ENCODE measurements at regions not wholly inside any gene's neighbourhood (a gene's known extent, or its start where the extent isn't known, plus 50 kb on each side); places are given as distances from the start of the nearest gene placed in this dataset.

- ChIA-PET POLR2A (interaction anchor here (0.6 to 0.8 kb wide), 2 partner anchors 10 to 1678 kb away, joined by 3 to 5 read pairs; no protein-coding TSS in a partner anchor), CTCF (ENCODE audit: unreplicated experiment) (no interaction called here)
- Histone ChIP-seq H3K4me1 (ENCODE audit: insufficient read depth, low read length, poor library complexity, severe bottlenecking) (no peaks in the 10 kb centered on the region), H3K9me2 (ENCODE audit: insufficient read depth, low read length) (no peaks in the 10 kb centered on the region), H3K9me3 (ENCODE audit: low read length) (no peaks in the 10 kb centered on the region), H2AFZ (ENCODE audit: low read length) (no peak overlapping the region), H3K79me2 (ENCODE audit: insufficient read depth, low read depth, low read length) (no peaks in the 10 kb centered on the region), H3K36me3 (ENCODE audit: insufficient read depth, low read length) (no peaks in the 10 kb centered on the region), H3K4me3 (ENCODE audit: low read depth, low read length, poor library complexity, severe bottlenecking) (no peak overlapping the region), H4K20me1 (ENCODE audit: insufficient read depth, low read length) (no peaks in the 10 kb centered on the region), H3K27ac (ENCODE audit: low read depth, low read length, poor library complexity, severe bottlenecking) (no peak overlapping the region), H3K4me2 (ENCODE audit: low read length) (no peak overlapping the region)
- DNase-seq (ENCODE audit: low spot score), result no peak
- intact Hi-C loops (cut with micrococcal nuclease; ENCODE audit: unreplicated experiment), result no loop called here
- no peak for TF ChIP-seq CTCF (conservative IDR thresholded peaks at IDR 0.05; ENCODE audit: low read length)
- no peak for TF ChIP-seq EZH2phosphoT487 (IDR thresholded peaks at IDR 0.05; ENCODE audit: borderline replicate concordance, low read depth, low read length)
- no TSS peak for BruUV-seq (replicated peaks)
These were observed 220.6 kb downstream of the TPBG start for GRCh38 chr6:82584194-82584695.

- Histone ChIP-seq H3K9me2 (ENCODE audit: insufficient read depth, low read length) (no peaks in the 10 kb centered on the region), H4K20me1 (ENCODE audit: insufficient read depth, low read length) (no peaks in the 10 kb centered on the region), H2AFZ (ENCODE audit: low read length) (no peak overlapping the region), H3K4me2 (ENCODE audit: low read length) (no peak overlapping the region), H3K36me3 (ENCODE audit: insufficient read depth, low read length) (no peaks in the 10 kb centered on the region), H3K79me2 (ENCODE audit: insufficient read depth, low read depth, low read length) (no peaks in the 10 kb centered on the region), H3K4me3 (ENCODE audit: low read depth, low read length, poor library complexity, severe bottlenecking) (no peak overlapping the region), H3K27ac (ENCODE audit: low read depth, low read length, poor library complexity, severe bottlenecking) (no peak overlapping the region), H3K9me3 (ENCODE audit: low read length) (no peaks in the 10 kb centered on the region), H3K4me1 (ENCODE audit: insufficient read depth, low read length, poor library complexity, severe bottlenecking) (no peaks in the 10 kb centered on the region)
- POLR2A ChIA-PET, result no interaction called here
- CTCF ChIA-PET (ENCODE audit: unreplicated experiment), result no interaction called here
- DNase-seq (ENCODE audit: low spot score), result no peak
- no peak for TF ChIP-seq CTCF (conservative IDR thresholded peaks at IDR 0.05; ENCODE audit: low read length)
- no peak for TF ChIP-seq EZH2phosphoT487 (IDR thresholded peaks at IDR 0.05; ENCODE audit: borderline replicate concordance, low read depth, low read length)
- BruUV-seq (replicated peaks), result no TSS peak
- intact Hi-C loops (cut with micrococcal nuclease; ENCODE audit: unreplicated experiment), result no loop called here
These were observed 221.2 kb downstream of the TPBG start for GRCh38 chr6:82584856-82585255.

GRCh38 chr6:82588020-82588419, 224.4 kb downstream of the TPBG start:
- Histone ChIP-seq H3K9me3 (ENCODE audit: low read length) (no peaks in the 10 kb centered on the region), H4K20me1 (ENCODE audit: insufficient read depth, low read length) (no peaks in the 10 kb centered on the region), H3K4me3 (ENCODE audit: low read depth, low read length, poor library complexity, severe bottlenecking) (no peak overlapping the region), H2AFZ (ENCODE audit: low read length) (no peak overlapping the region), H3K79me2 (ENCODE audit: insufficient read depth, low read depth, low read length) (no peaks in the 10 kb centered on the region), H3K4me1 (ENCODE audit: insufficient read depth, low read length, poor library complexity, severe bottlenecking) (no peaks in the 10 kb centered on the region), H3K27ac (ENCODE audit: low read depth, low read length, poor library complexity, severe bottlenecking) (no peak overlapping the region), H3K36me3 (ENCODE audit: insufficient read depth, low read length) (no peaks in the 10 kb centered on the region), H3K9me2 (ENCODE audit: insufficient read depth, low read length) (no peaks in the 10 kb centered on the region), H3K4me2 (ENCODE audit: low read length) (no peak overlapping the region)
- POLR2A ChIA-PET, result no interaction called here
- BruUV-seq (replicated peaks), result no TSS peak
- DNase-seq (ENCODE audit: low spot score), result no peak
- intact Hi-C loops (cut with micrococcal nuclease; ENCODE audit: unreplicated experiment), result no loop called here
- CTCF ChIA-PET (ENCODE audit: unreplicated experiment), result no interaction called here
- no peak for TF ChIP-seq CTCF (conservative IDR thresholded peaks at IDR 0.05; ENCODE audit: low read length)
- TF ChIP-seq EZH2phosphoT487 (IDR thresholded peaks at IDR 0.05; ENCODE audit: borderline replicate concordance, low read depth, low read length), result no peak
